ENCODE measurements at regions not wholly inside any gene's neighbourhood (a gene's known extent, or its start where the extent isn't known, plus 50 kb on each side); places are given as distances from the start of the nearest gene placed in this dataset.

DNA sequence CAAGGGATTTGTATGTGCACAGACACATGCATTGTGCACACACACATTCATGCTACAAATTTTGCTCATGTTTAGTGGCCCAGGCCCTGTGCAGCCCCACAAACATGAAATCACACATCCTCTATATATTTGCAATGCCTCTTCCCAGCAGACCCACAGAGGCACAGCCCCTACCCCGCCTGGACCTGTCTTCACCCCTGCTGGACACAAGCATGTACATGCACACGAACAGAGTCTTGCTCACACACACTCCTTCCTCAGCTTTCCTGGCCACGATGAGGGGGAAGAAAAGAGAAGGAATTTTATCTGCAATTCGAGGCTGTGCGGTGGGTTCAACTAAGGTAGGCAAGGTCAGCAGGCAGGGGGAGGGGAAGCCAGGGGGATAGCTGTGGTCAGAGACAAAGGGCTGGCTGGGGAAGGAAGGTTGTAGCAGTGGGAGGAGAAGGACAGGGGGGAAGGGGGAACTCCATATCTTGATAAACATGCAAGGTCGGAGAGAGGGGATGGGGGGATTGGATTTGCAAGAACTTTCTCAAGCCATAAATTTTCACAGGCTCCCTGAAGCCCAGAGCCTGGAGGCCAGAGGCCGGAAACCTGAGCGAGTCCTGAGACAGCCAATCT, 156.4 kb downstream of the EFNB1 start:
- TF ChIP-seq, protein P1, sequence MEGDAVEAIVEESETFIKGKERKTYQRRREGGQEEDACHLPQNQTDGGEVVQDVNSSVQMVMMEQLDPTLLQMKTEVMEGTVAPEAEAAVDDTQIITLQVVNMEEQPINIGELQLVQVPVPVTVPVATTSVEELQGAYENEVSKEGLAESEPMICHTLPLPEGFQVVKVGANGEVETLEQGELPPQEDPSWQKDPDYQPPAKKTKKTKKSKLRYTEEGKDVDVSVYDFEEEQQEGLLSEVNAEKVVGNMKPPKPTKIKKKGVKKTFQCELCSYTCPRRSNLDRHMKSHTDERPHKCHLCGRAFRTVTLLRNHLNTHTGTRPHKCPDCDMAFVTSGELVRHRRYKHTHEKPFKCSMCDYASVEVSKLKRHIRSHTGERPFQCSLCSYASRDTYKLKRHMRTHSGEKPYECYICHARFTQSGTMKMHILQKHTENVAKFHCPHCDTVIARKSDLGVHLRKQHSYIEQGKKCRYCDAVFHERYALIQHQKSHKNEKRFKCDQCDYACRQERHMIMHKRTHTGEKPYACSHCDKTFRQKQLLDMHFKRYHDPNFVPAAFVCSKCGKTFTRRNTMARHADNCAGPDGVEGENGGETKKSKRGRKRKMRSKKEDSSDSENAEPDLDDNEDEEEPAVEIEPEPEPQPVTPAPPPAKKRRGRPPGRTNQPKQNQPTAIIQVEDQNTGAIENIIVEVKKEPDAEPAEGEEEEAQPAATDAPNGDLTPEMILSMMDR (conservative IDR thresholded peaks at IDR 0.05 in 1 of 2, IDR thresholded peaks at IDR 0.05 in 1 of 2; ENCODE audit: low read depth in 1 of 2, low read length in 2 of 2) = no peak
- no peak for TF ChIP-seq EZH2 (IDR thresholded peaks at IDR 0.05; ENCODE audit: low read length, missing control alignments)
